Vagina (tissue), 2 donors: ENCODE measurements at regions not wholly inside any gene's neighbourhood (a gene's known extent, or its start where the extent isn't known, plus 50 kb on each side); places are given as distances from the start of the nearest gene placed in this dataset.

ENCODE experiments used
- DNase-seq, 2 donors: peaks; one replicate each; pipeline ENCODE4 v3.0.0-alpha.2; 2017; ENCODE audit errors: extremely low spot score in 2 of 2
- H3K27ac ChIP-seq: fragments of 200-600 bp; sonication (generic); one replicate; pipeline ENCODE4 v1.5.1; 2019
- H3K27me3 ChIP-seq: fragments of 200-600 bp; sonication (generic); one replicate; pipeline ENCODE4 v1.5.1; 2019
- H3K36me3 ChIP-seq, 2 donors: fragments of 200-600 bp; sonication (generic); one replicate each; pipeline ENCODE4 v1.5.1; 2017 to 2019
- H3K4me1 ChIP-seq: fragments of 200-600 bp; sonication (generic); one replicate; pipeline ENCODE4 v1.5.1; 2019
- H3K4me3 ChIP-seq, 2 donors: fragments of 200-600 bp; sonication (generic); 1 replicate in 1 of 2; 2 replicates in 1 of 2; pipeline ENCODE4 v1.5.1; 2016 to 2019
- H3K9me3 ChIP-seq: fragments of 200-600 bp; sonication (generic); one replicate; pipeline ENCODE4 v1.5.1; 2019
- CTCF ChIP-seq, 3 experiments: fragments of 450-650 bp in 2 of 3; fragments of 200-600 bp in 1 of 3; sonication (generic) in 1 of 3; IDR thresholded peaks; one replicate each; pipeline ENCODE4 v1.5.1; 2017 to 2019; ENCODE audit warnings: antibody characterized with exemption in 3 of 3, mild to moderate bottlenecking in 2 of 3, moderate library complexity in 2 of 3
- POLR2A ChIP-seq, 2 donors: fragments of 450-650 bp; IDR thresholded peaks; one replicate each; pipeline ENCODE4 v1.6.1; 2017; ENCODE audit warnings: antibody characterized with exemption in 2 of 2, mild to moderate bottlenecking in 2 of 2, moderate library complexity in 2 of 2
- POLR2AphosphoS5 ChIP-seq, 2 donors: sonication (generic); formaldehyde crosslinking; IDR thresholded peaks; one replicate each; pipeline ENCODE4 v1.9.0; 2017; ENCODE audit warnings: antibody characterized with exemption in 2 of 2, mild to moderate bottlenecking in 2 of 2, low read depth in 1 of 2; ENCODE audit not compliant: insufficient read depth in 1 of 2
- intact Hi-C: fragments of 100-400 bp; cut with DNase I; formaldehyde crosslinking; loops from one replicate; pipeline ENCODE4 v1.15.1; 2023

DNA sequence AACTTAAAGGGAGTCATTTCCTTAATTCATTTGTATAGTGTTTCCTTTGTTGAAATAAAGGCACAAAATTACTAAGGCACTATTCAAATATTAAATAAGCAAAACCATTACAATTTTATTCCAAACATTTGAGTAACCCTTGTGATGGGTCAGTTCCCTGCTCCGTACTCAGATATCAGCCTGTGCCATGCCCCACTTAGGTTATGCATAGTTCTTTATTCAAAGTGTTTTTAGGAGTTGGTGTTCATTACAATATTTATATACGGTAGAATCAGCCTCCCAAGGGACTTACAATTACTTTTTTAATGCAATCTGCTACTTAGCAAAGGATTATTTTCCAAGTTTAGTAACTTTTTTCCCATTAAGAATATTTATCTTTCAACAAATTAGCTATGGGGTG lies 119.3 kb upstream of the SEMA3D start:
- TF ChIP-seq POLR2AphosphoS5 (IDR thresholded peaks at IDR 0.05; ENCODE audit: insufficient read depth in 1 of 2, low read depth in 1 of 2) (no peak), CTCF (IDR thresholded peaks at IDR 0.05) (no peak), POLR2A (IDR thresholded peaks at IDR 0.05) (no peak)
- H3K27me3 ChIP-seq: no peaks in the 10 kb centered on the region
- intact Hi-C loops: no loop called here
- no peak overlapping the region for H3K4me3 ChIP-seq
- no peaks in the 10 kb centered on the region for H3K36me3 ChIP-seq
- no peak for DNase-seq
- no peak overlapping the region for H3K27ac ChIP-seq
- no peaks in the 10 kb centered on the region for H3K9me3 ChIP-seq
- H3K4me1 ChIP-seq: no peaks in the 10 kb centered on the region

GRCh38 chr7:85294176-85294575 lies 107.3 kb upstream of the SEMA3D start:
- Histone ChIP-seq H3K27ac (no peak overlapping the region), H3K9me3 (no peaks in the 10 kb centered on the region), H3K36me3 (no peaks in the 10 kb centered on the region), H3K27me3 (no peaks in the 10 kb centered on the region), H3K4me1 (no peaks in the 10 kb centered on the region), H3K4me3 (no peak overlapping the region)
- intact Hi-C loops: no loop called here
- DNase-seq: no peak
- no peak for TF ChIP-seq POLR2A (IDR thresholded peaks at IDR 0.05)

DNA sequence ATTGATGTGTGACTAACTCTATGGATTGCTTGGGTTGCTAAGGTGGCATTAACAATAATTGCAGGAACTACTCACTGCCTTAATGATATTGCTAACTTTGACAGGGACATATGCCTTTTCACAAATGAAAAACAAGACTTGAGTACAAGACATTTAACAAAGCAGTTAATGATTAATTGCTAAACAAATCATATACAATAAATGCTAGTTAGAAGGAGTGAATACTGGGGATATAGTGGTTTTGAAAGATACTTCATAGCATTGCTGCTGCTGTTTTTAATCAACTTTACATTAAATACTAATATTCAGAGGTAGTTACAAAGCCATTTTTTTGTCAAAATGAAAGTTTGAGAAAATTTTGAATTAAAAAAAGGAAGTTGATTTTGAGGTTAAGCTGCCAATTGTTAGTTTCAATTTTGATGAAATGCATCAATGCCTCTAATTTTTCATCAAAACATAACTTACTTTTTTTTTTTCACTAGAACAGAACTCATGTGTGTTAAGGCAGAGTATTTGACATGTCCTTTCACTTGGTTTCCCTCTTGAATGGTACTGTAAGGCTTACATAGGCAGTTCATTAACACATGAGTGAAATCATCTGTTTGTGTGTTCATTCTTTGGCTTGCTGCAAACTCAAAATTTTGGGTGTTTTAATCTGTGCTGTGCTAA lies 106.2 kb upstream of the SEMA3D start:
- intact Hi-C loops: no loop called here
- H3K36me3 ChIP-seq: no peaks in the 10 kb centered on the region
- TF ChIP-seq POLR2A (IDR thresholded peaks at IDR 0.05) (no peak), POLR2AphosphoS5 (IDR thresholded peaks at IDR 0.05; ENCODE audit: insufficient read depth in 1 of 2, low read depth in 1 of 2) (no peak)
- no peak overlapping the region for H3K27ac ChIP-seq
- DNase-seq: no peak
- no peaks in the 10 kb centered on the region for H3K27me3 ChIP-seq
- no peak overlapping the region for H3K4me3 ChIP-seq
- no peaks in the 10 kb centered on the region for H3K4me1 ChIP-seq
- H3K9me3 ChIP-seq: no peaks in the 10 kb centered on the region

DNA sequence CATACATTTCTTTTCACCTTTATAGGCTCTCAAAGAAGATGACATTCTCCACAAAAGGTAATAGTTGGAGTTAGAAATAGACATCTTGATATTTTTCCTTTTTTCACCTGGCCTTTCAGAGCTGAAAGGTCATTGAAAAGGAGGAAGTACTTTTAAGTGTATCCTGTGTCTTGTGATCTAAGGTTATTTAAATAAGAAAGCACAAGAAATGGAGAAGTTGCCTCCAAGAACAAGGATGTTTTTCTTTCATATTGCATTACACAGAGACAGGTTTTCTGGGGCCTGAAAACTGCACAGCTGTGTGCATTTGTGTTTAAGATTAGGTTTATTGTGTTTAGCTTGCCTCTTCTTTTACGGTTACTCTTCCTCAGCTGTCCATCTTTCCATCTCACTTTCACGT lies 103.4 kb upstream of the SEMA3D start:
- no peak overlapping the region for H3K4me3 ChIP-seq
- no peak for DNase-seq
- H3K27me3 ChIP-seq: no peaks in the 10 kb centered on the region
- H3K27ac ChIP-seq: no peak overlapping the region
- H3K36me3 ChIP-seq: no peaks in the 10 kb centered on the region
- no peaks in the 10 kb centered on the region for H3K9me3 ChIP-seq
- TF ChIP-seq POLR2A (IDR thresholded peaks at IDR 0.05) (no peak), CTCF (IDR thresholded peaks at IDR 0.05) (no peak), POLR2AphosphoS5 (IDR thresholded peaks at IDR 0.05; ENCODE audit: insufficient read depth in 1 of 2, low read depth in 1 of 2) (no peak)
- intact Hi-C loops: no loop called here
- H3K4me1 ChIP-seq: no peaks in the 10 kb centered on the region

DNA sequence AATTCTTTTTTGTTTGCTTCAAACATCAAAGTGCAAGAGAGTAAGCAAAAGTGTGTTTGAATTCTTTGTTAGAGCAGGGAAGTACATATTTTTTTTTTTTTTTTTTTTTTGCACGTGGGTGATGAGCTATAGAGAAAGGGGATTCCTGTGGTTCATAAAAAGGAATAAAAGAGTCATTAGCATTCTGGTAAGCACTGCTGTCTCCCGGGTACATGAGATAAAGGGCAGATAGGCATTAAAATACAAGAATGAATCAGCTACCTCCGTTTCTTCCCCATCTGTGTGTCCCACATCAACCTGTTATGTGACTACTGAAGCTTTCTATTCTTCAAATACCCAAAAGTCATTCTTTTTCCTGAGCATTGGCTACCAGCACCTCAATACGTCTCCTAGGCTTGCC lies 102.4 kb upstream of the SEMA3D start:
- DNase-seq: no peak
- no peaks in the 10 kb centered on the region for H3K4me1 ChIP-seq
- H3K36me3 ChIP-seq: no peaks in the 10 kb centered on the region
- no peak overlapping the region for H3K27ac ChIP-seq
- intact Hi-C loops: no loop called here
- no peaks in the 10 kb centered on the region for H3K9me3 ChIP-seq
- TF ChIP-seq CTCF (IDR thresholded peaks at IDR 0.05) (no peak), POLR2A (IDR thresholded peaks at IDR 0.05) (no peak), POLR2AphosphoS5 (IDR thresholded peaks at IDR 0.05; ENCODE audit: insufficient read depth in 1 of 2, low read depth in 1 of 2) (no peak)
- no peaks in the 10 kb centered on the region for H3K27me3 ChIP-seq
- H3K4me3 ChIP-seq: no peak overlapping the region

DNA sequence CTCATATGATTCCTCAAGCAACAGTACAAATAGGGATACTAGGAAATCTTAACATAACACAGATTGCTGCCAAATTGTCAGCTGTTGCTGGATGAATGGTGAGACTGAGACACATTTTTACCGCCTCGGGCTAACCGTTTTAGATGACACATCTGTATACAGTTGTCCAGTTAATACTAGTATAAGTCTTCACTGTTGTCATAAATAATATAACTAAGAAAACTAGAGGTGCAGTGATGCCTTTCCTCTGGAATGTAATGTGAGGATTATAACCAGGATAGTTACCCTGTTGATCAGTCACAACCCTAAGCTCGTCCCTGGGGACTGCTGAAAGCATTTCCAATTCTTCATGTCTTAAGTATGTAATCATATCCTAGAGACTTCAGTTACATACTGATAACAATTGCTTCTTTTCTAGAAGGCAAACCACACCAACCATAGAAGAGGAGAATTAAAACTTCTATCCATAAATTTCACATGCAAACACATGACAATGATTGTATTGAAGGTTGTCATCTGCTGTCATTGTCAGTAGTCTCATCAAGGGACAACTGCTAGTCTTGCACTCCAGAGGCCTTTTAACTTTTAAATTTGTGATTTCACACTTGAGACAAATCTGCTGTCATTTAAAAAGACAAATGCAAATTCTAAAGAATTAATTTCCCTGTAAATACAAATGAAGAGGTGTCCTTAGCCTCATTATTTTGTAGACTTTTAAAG lies 100.4 kb upstream of the SEMA3D start:
- H3K27me3 ChIP-seq: no peaks in the 10 kb centered on the region
- intact Hi-C loops: no loop called here
- no peaks in the 10 kb centered on the region for H3K4me1 ChIP-seq
- no peak for TF ChIP-seq POLR2A (IDR thresholded peaks at IDR 0.05)
- no peak for TF ChIP-seq POLR2AphosphoS5 (IDR thresholded peaks at IDR 0.05; ENCODE audit: insufficient read depth in 1 of 2, low read depth in 1 of 2)
- TF ChIP-seq CTCF (IDR thresholded peaks at IDR 0.05): no peak
- H3K27ac ChIP-seq: no peak overlapping the region
- DNase-seq: no peak
- no peaks in the 10 kb centered on the region for H3K36me3 ChIP-seq
- no peak overlapping the region for H3K4me3 ChIP-seq
- no peaks in the 10 kb centered on the region for H3K9me3 ChIP-seq
